Activated CD4-positive, alpha-beta T cell treated with anti-CD3 and anti-CD28 coated beads, Interleukin-2, amount 10 ng/mL, durations not matched to agents 24 days and 14 days (primary cell): ENCODE measurements at regions not wholly inside any gene's neighbourhood (a gene's known extent, or its start where the extent isn't known, plus 50 kb on each side); places are given as distances from the start of the nearest gene placed in this dataset.
"Not testable (repeated sequence)": the region's sequence is repeated elsewhere in the genome, so short reads cannot be mapped to it uniquely, and the experiment has no call there.

Experiments used
- DNase-seq: peaks from one replicate; pipeline ENCODE4 v3.0.0; 2022
- H3K27ac Mint-ChIP-seq: one replicate; pipeline ENCODE4 v1.8.0; 2022; ENCODE audit warnings: mild to moderate bottlenecking, mixed read lengths
- H3K27me3 Mint-ChIP-seq: one replicate; pipeline ENCODE4 v1.8.0; 2022; ENCODE audit warnings: mixed read lengths
- H3K36me3 Mint-ChIP-seq: one replicate; pipeline ENCODE4 v1.8.0; 2022; ENCODE audit warnings: low read depth, mild to moderate bottlenecking, mixed read lengths
- H3K4me1 Mint-ChIP-seq: one replicate; pipeline ENCODE4 v1.8.0; 2021; ENCODE audit warnings: mixed read lengths
- H3K4me3 Mint-ChIP-seq: one replicate; pipeline ENCODE4 v1.8.0; 2022; ENCODE audit warnings: mild to moderate bottlenecking, moderate library complexity, mixed read lengths
- H3K9me3 Mint-ChIP-seq: one replicate; pipeline ENCODE4 v1.8.0; 2021; ENCODE audit warnings: mixed read lengths
- intact Hi-C: fragments of 100-400 bp; cut with micrococcal nuclease; formaldehyde crosslinking; loops from one replicate; pipeline ENCODE4 v1.15.1; 2023

- Mint-ChIP-seq H3K27me3 (no peaks in the 10 kb centered on the region), H3K9me3 (no peaks in the 10 kb centered on the region), H3K27ac (no peak overlapping the region), H3K36me3 (no peaks in the 10 kb centered on the region), H3K4me1 (no peaks in the 10 kb centered on the region), H3K4me3 (no peak overlapping the region)
- intact Hi-C loops: no loop called here
- DNase-seq: no peak
Observed at GRCh38 chr1:82388679-82389078, 587.9 kb downstream of the ADGRL2 start.

GRCh38 chr1:82387012-82387366 is 586.3 kb downstream of the ADGRL2 start:
- Mint-ChIP-seq H3K36me3 (no peaks in the 10 kb centered on the region), H3K27ac (no peak overlapping the region), H3K9me3 (no peaks in the 10 kb centered on the region), H3K27me3 (no peaks in the 10 kb centered on the region), H3K4me3 (no peak overlapping the region), H3K4me1 (no peaks in the 10 kb centered on the region)
- intact Hi-C loops: no loop called here
- no peak for DNase-seq

GRCh38 chr1:82386365-82387011 is 585.8 kb downstream of the ADGRL2 start:
- intact Hi-C loops: no loop called here
- Mint-ChIP-seq H3K27me3 (no peaks in the 10 kb centered on the region), H3K4me3 (no peak overlapping the region), H3K4me1 (no peaks in the 10 kb centered on the region), H3K9me3 (no peaks in the 10 kb centered on the region), H3K27ac (no peak overlapping the region), H3K36me3 (no peaks in the 10 kb centered on the region)
- DNase-seq: no peak

- no peaks in the 10 kb centered on the region for H3K4me1 Mint-ChIP-seq
Observed at GRCh38 chr1:82384776-82385175, 584.0 kb downstream of the ADGRL2 start.

GRCh38 chr1:82377201-82377884 is 576.6 kb downstream of the ADGRL2 start:
- peaks cover 7% of the 10 kb centered on the region for H3K9me3 Mint-ChIP-seq
- H3K36me3 Mint-ChIP-seq: no peaks in the 10 kb centered on the region
- no peaks in the 10 kb centered on the region for H3K27me3 Mint-ChIP-seq
- no peak overlapping the region for H3K27ac Mint-ChIP-seq
- no peaks in the 10 kb centered on the region for H3K4me1 Mint-ChIP-seq
- intact Hi-C loops: no loop called here
- no peak for DNase-seq
- H3K4me3 Mint-ChIP-seq: no peak overlapping the region

More at GRCh38 chr1:82384776-82385175, 584.0 kb downstream of the ADGRL2 start:
- Mint-ChIP-seq H3K36me3 (no peaks in the 10 kb centered on the region), H3K27ac (no peak overlapping the region), H3K4me3 (no peak overlapping the region), H3K27me3 (no peaks in the 10 kb centered on the region), H3K9me3 (peaks cover 7% of the 10 kb centered on the region)
- DNase-seq: no peak
- intact Hi-C loops: no loop called here

- Mint-ChIP-seq H3K9me3 (no peaks in the 10 kb centered on the region), H3K27ac (no peak overlapping the region), H3K27me3 (no peaks in the 10 kb centered on the region), H3K4me1 (no peaks in the 10 kb centered on the region), H3K4me3 (no peak overlapping the region), H3K36me3 (no peaks in the 10 kb centered on the region)
- DNase-seq: no peak
- intact Hi-C loops: no loop called here
Observed at GRCh38 chr1:82373710-82374109, 573.0 kb downstream of the ADGRL2 start.

- DNase-seq: peak; percentile 15
Observed at GRCh38 chr1:82371844-82372498, 571.2 kb downstream of the ADGRL2 start.

GRCh38 chr1:82367456-82367855 is 566.7 kb downstream of the ADGRL2 start:
- intact Hi-C loops: no loop called here
- Mint-ChIP-seq H3K27ac (no peak overlapping the region), H3K9me3 (no peaks in the 10 kb centered on the region), H3K27me3 (no peaks in the 10 kb centered on the region), H3K36me3 (no peaks in the 10 kb centered on the region), H3K4me1 (no peaks in the 10 kb centered on the region), H3K4me3 (no peak overlapping the region)
- peak; percentile 6 for DNase-seq

More at GRCh38 chr1:82371844-82372498, 571.2 kb downstream of the ADGRL2 start:
- H3K27me3 Mint-ChIP-seq: no peaks in the 10 kb centered on the region
- no peaks in the 10 kb centered on the region for H3K36me3 Mint-ChIP-seq
- intact Hi-C loops: no loop called here
- no peak overlapping the region for H3K27ac Mint-ChIP-seq
- H3K9me3 Mint-ChIP-seq: no peaks in the 10 kb centered on the region
- H3K4me1 Mint-ChIP-seq: no peaks in the 10 kb centered on the region
- no peak overlapping the region for H3K4me3 Mint-ChIP-seq

- intact Hi-C loops: no loop called here
- Mint-ChIP-seq H3K27me3 (no peaks in the 10 kb centered on the region), H3K9me3 (no peaks in the 10 kb centered on the region), H3K4me3 (no peak overlapping the region), H3K27ac (no peak overlapping the region), H3K4me1 (no peaks in the 10 kb centered on the region), H3K36me3 (no peaks in the 10 kb centered on the region)
- DNase-seq: peak; percentile 13
Observed at GRCh38 chr1:82366689-82367088, 566.0 kb downstream of the ADGRL2 start.

GRCh38 chr1:82359541-82359940 is 558.8 kb downstream of the ADGRL2 start:
- not testable (repeated sequence) for H3K27ac Mint-ChIP-seq, H3K4me3 Mint-ChIP-seq

GRCh38 chr1:82358706-82359105 is 558.0 kb downstream of the ADGRL2 start:
- H3K4me1 Mint-ChIP-seq: not testable (repeated sequence)

More at GRCh38 chr1:82359541-82359940, 558.8 kb downstream of the ADGRL2 start:
- H3K27me3 Mint-ChIP-seq, intact Hi-C loops, DNase-seq, H3K4me1 Mint-ChIP-seq, H3K36me3 Mint-ChIP-seq, H3K9me3 Mint-ChIP-seq: not testable (repeated sequence)

GRCh38 chr1:82354546-82354945 is 553.8 kb downstream of the ADGRL2 start:
- DNase-seq, H3K27me3 Mint-ChIP-seq, H3K4me3 Mint-ChIP-seq, intact Hi-C loops, H3K36me3 Mint-ChIP-seq, H3K4me1 Mint-ChIP-seq, H3K27ac Mint-ChIP-seq, H3K9me3 Mint-ChIP-seq: not testable (repeated sequence)

More at GRCh38 chr1:82358706-82359105, 558.0 kb downstream of the ADGRL2 start:
- H3K36me3 Mint-ChIP-seq, DNase-seq, intact Hi-C loops, H3K27ac Mint-ChIP-seq, H3K27me3 Mint-ChIP-seq, H3K9me3 Mint-ChIP-seq, H3K4me3 Mint-ChIP-seq: not testable (repeated sequence)

GRCh38 chr1:82348487-82348886 is 547.8 kb downstream of the ADGRL2 start:
- DNase-seq: no peak
- Mint-ChIP-seq H3K27me3 (no peaks in the 10 kb centered on the region), H3K36me3 (no peaks in the 10 kb centered on the region), H3K4me3 (no peak overlapping the region), H3K27ac (no peak overlapping the region), H3K4me1 (no peaks in the 10 kb centered on the region), H3K9me3 (no peaks in the 10 kb centered on the region)
- intact Hi-C loops: no loop called here

GRCh38 chr1:82346141-82346540 is 545.4 kb downstream of the ADGRL2 start:
- H3K27ac Mint-ChIP-seq: no peak overlapping the region
- H3K9me3 Mint-ChIP-seq: no peaks in the 10 kb centered on the region
- no peaks in the 10 kb centered on the region for H3K27me3 Mint-ChIP-seq
- H3K36me3 Mint-ChIP-seq: no peaks in the 10 kb centered on the region
- intact Hi-C loops: no loop called here
- H3K4me3 Mint-ChIP-seq: no peak overlapping the region
- no peaks in the 10 kb centered on the region for H3K4me1 Mint-ChIP-seq
- no peak for DNase-seq
